ENCODE measurements at regions not wholly inside any gene's neighbourhood (a gene's known extent, or its start where the extent isn't known, plus 50 kb on each side); places are given as distances from the start of the nearest gene placed in this dataset.
"Not testable (repeated sequence)": the region's sequence is repeated elsewhere in the genome, so short reads cannot be mapped to it uniquely, and the experiment has no call there.

- H3K36me3 Mint-ChIP-seq (ENCODE audit: low read depth): no peaks in the 10 kb centered on the region
- no peak overlapping the region for H3K4me3 Mint-ChIP-seq
- H3K9me3 Mint-ChIP-seq: no peaks in the 10 kb centered on the region
- no peaks in the 10 kb centered on the region for H3K4me1 Mint-ChIP-seq
- no peak for TF ChIP-seq CTCF (IDR thresholded peaks at IDR 0.05; ENCODE audit: unreplicated experiment in 3 of 3)
- peak overlapping the region in 2 of 3 experiments; percentile 63 to 66 for H3K27ac Mint-ChIP-seq
- peaks cover 26% of the 10 kb centered on the region for H3K27me3 Mint-ChIP-seq (ENCODE audit: low read depth)
These were observed 246.8 kb upstream of the EXOC2 start for GRCh38 chr6:939526-940252.

GRCh38 chr6:938916-939315 lies 246.0 kb upstream of the EXOC2 start:
- no peak overlapping the region for H3K4me3 Mint-ChIP-seq
- no peaks in the 10 kb centered on the region for H3K4me1 Mint-ChIP-seq
- peaks cover 27% of the 10 kb centered on the region for H3K27me3 Mint-ChIP-seq (ENCODE audit: low read depth)
- H3K9me3 Mint-ChIP-seq: no peaks in the 10 kb centered on the region
- no peaks in the 10 kb centered on the region for H3K36me3 Mint-ChIP-seq (ENCODE audit: low read depth)
- TF ChIP-seq CTCF (IDR thresholded peaks at IDR 0.05; ENCODE audit: unreplicated experiment in 3 of 3): no peak
- H3K27ac Mint-ChIP-seq: peak overlapping the region; percentile 57 to 66 (median 63)

- no peak for TF ChIP-seq CTCF (IDR thresholded peaks at IDR 0.05; ENCODE audit: unreplicated experiment in 3 of 3)
- H3K27me3 Mint-ChIP-seq (ENCODE audit: low read depth): peaks cover 27% of the 10 kb centered on the region
- H3K9me3 Mint-ChIP-seq: no peaks in the 10 kb centered on the region
- H3K4me3 Mint-ChIP-seq: no peak overlapping the region
- H3K36me3 Mint-ChIP-seq (ENCODE audit: low read depth): no peaks in the 10 kb centered on the region
- H3K4me1 Mint-ChIP-seq: no peaks in the 10 kb centered on the region
- peak overlapping the region; percentile 57 to 66 (median 63) for H3K27ac Mint-ChIP-seq
These were observed 245.4 kb upstream of the EXOC2 start for GRCh38 chr6:938271-938905.

- TF ChIP-seq CTCF (IDR thresholded peaks at IDR 0.05; ENCODE audit: unreplicated experiment in 3 of 3): no peak
- no peaks in the 10 kb centered on the region for H3K36me3 Mint-ChIP-seq (ENCODE audit: low read depth)
- H3K27ac Mint-ChIP-seq: no peak overlapping the region
- peaks cover 22% of the 10 kb centered on the region for H3K27me3 Mint-ChIP-seq (ENCODE audit: low read depth)
- H3K4me1 Mint-ChIP-seq: no peaks in the 10 kb centered on the region
- no peaks in the 10 kb centered on the region for H3K9me3 Mint-ChIP-seq
- no peak overlapping the region for H3K4me3 Mint-ChIP-seq
These were observed 242.6 kb upstream of the EXOC2 start for GRCh38 chr6:935582-935981.

GRCh38 chr6:934686-935085 lies 241.7 kb upstream of the EXOC2 start:
- H3K4me1 Mint-ChIP-seq: no peaks in the 10 kb centered on the region
- H3K9me3 Mint-ChIP-seq: no peaks in the 10 kb centered on the region
- H3K36me3 Mint-ChIP-seq (ENCODE audit: low read depth): no peaks in the 10 kb centered on the region
- no peak overlapping the region for H3K27ac Mint-ChIP-seq
- H3K27me3 Mint-ChIP-seq (ENCODE audit: low read depth): peaks cover 22% of the 10 kb centered on the region
- no peak overlapping the region for H3K4me3 Mint-ChIP-seq
- TF ChIP-seq CTCF (IDR thresholded peaks at IDR 0.05; ENCODE audit: unreplicated experiment in 3 of 3): no peak

GRCh38 chr6:931919-932318 lies 239.0 kb upstream of the EXOC2 start:
- not testable (repeated sequence) for H3K9me3 Mint-ChIP-seq, H3K4me3 Mint-ChIP-seq, H3K4me1 Mint-ChIP-seq

More at GRCh38 chr6:931919-932318, 239.0 kb upstream of the EXOC2 start:
- not testable (repeated sequence) for H3K36me3 Mint-ChIP-seq (ENCODE audit: low read depth); H3K27ac Mint-ChIP-seq
- H3K27me3 Mint-ChIP-seq (ENCODE audit: low read depth): peaks cover 12% of the 10 kb centered on the region

All from nephron (organoid).